Activated B cell treated with CpG ODN at 0.5 μM for 24 hours (primary cell): ENCODE measurements at regions not wholly inside any gene's neighbourhood (a gene's known extent, or its start where the extent isn't known, plus 50 kb on each side); places are given as distances from the start of the nearest gene placed in this dataset.
"Not testable (repeated sequence)": the region's sequence is repeated elsewhere in the genome, so short reads cannot be mapped to it uniquely, and the experiment has no call there.

Experiments
- ATAC-seq: fragments of 200-7000 bp; cut with Tn5 transposase; one replicate; pipeline ENCODE4 v1.10.0; 2021; ENCODE audit warnings: low read depth, mild to moderate bottlenecking, moderate library complexity
- CTCF ChIA-PET: fragments of 350-600 bp; sonication (Branson Sonifier 250); formaldehyde crosslinking; loops from one replicate; lab custom pipeline; 2021; ENCODE audit warnings: antibody characterized with exemption; lab: Charles Lee
- POLR2A ChIA-PET: fragments of 350-600 bp; sonication (Branson Sonifier 250); formaldehyde crosslinking; loops from one replicate; lab custom pipeline; 2021; ENCODE audit warnings: antibody characterized with exemption; lab: Charles Lee
- DNase-seq: peaks from one replicate; pipeline ENCODE4 v3.0.0; 2022
- H3K27ac Mint-ChIP-seq: one replicate; pipeline ENCODE4 v1.8.0; 2020; ENCODE audit warnings: mixed read lengths
- H3K27me3 Mint-ChIP-seq: one replicate; pipeline ENCODE4 v1.8.0; 2021; ENCODE audit warnings: mixed read lengths
- H3K36me3 Mint-ChIP-seq: one replicate; pipeline ENCODE4 v1.8.0; 2021; ENCODE audit warnings: low read depth, mixed read lengths
- H3K4me1 Mint-ChIP-seq: one replicate; pipeline ENCODE4 v1.8.0; 2021; ENCODE audit warnings: mixed read lengths
- H3K4me3 Mint-ChIP-seq: one replicate; pipeline ENCODE4 v1.8.0; 2020; ENCODE audit warnings: mild to moderate bottlenecking, mixed read lengths
- H3K9me3 Mint-ChIP-seq: one replicate; pipeline ENCODE4 v1.8.0; 2020; ENCODE audit warnings: mixed read lengths
- intact Hi-C: fragments of 100-400 bp; cut with micrococcal nuclease; formaldehyde crosslinking; loops from one replicate; pipeline ENCODE4 v1.15.1; 2024
- TF ChIP-seq, protein P1 (sequence below): fragments of 200-600 bp; IDR thresholded peaks from one replicate; pipeline ENCODE4 v1.8.0; 2022; ENCODE audit warnings: antibody characterized with exemption, mild to moderate bottlenecking

DNA sequence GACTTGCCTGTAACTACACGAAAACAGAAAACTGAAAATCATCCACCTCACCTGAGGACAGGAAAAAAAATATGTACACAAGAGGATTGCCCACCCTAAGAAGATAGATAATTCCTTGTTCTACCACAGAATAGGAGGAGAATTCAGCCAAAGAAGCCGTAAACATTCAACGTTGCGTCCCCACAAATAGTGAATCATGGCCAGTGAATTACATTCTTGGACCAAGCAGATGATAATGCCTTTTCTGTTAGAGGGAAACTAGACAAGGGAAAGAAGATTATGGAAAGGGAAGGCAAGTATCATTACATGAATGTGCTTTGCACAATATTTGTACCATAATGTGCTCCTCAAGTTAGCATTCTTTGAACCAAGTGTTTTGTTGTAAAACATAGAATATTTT, 95.5 kb upstream of the C1QTNF7 start:
- no peak overlapping the region for H3K4me3 Mint-ChIP-seq
- H3K36me3 Mint-ChIP-seq: no peaks in the 10 kb centered on the region
- intact Hi-C loops: no loop called here
- TF ChIP-seq, protein P1, sequence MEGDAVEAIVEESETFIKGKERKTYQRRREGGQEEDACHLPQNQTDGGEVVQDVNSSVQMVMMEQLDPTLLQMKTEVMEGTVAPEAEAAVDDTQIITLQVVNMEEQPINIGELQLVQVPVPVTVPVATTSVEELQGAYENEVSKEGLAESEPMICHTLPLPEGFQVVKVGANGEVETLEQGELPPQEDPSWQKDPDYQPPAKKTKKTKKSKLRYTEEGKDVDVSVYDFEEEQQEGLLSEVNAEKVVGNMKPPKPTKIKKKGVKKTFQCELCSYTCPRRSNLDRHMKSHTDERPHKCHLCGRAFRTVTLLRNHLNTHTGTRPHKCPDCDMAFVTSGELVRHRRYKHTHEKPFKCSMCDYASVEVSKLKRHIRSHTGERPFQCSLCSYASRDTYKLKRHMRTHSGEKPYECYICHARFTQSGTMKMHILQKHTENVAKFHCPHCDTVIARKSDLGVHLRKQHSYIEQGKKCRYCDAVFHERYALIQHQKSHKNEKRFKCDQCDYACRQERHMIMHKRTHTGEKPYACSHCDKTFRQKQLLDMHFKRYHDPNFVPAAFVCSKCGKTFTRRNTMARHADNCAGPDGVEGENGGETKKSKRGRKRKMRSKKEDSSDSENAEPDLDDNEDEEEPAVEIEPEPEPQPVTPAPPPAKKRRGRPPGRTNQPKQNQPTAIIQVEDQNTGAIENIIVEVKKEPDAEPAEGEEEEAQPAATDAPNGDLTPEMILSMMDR: no peak
- ChIA-PET CTCF (no interaction called here), POLR2A (no interaction called here)
- no peak overlapping the region for H3K27ac Mint-ChIP-seq
- no peak for ATAC-seq
- H3K4me1 Mint-ChIP-seq: peaks cover 8% of the 10 kb centered on the region
- DNase-seq: no peak
- H3K27me3 Mint-ChIP-seq: peaks cover 2% of the 10 kb centered on the region
- no peaks in the 10 kb centered on the region for H3K9me3 Mint-ChIP-seq

DNA sequence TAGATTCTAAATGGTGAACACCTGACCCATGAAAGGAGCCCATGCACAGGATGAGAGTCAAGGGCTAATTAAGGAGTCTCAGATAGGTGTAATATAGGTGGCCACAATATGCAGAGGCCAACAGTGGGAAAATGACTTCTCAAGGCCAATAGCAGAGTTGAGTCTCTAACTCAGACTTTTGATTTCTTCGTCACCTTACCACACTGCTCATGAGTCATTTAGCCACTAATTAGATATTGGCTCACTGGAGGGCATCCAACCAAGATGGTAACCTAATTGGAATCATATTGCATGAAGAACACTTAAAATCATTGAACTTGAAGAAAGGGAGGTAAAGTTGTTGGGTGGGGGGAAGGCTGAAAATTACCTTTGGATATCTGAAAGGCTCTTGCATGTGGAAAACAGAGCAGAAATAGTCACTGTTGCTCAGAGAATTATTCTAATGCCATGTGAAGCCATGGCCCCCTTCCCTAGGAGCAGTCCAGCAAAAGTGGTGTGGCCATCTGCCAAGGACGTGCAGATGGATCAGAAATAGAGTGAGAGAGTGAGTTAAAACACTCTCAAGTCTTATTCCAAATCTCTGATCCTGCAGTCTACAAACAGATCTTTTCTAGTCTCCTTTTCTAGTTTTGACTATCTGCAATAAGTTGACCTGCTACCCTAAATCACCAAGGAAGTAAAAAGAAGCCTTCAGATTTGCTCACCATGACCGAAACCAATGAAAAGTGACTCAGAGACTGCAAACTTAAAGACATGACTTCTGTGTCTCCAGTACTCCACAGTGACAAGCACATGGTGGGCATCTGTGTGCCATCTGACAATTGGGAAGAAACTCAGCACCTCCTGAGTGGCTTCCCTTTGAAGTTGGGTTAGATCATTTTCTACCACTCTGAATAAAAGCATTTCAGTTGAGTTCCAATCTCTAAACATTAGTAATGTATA, 93.9 kb upstream of the C1QTNF7 start:
- H3K27ac Mint-ChIP-seq: no peak overlapping the region

DNA sequence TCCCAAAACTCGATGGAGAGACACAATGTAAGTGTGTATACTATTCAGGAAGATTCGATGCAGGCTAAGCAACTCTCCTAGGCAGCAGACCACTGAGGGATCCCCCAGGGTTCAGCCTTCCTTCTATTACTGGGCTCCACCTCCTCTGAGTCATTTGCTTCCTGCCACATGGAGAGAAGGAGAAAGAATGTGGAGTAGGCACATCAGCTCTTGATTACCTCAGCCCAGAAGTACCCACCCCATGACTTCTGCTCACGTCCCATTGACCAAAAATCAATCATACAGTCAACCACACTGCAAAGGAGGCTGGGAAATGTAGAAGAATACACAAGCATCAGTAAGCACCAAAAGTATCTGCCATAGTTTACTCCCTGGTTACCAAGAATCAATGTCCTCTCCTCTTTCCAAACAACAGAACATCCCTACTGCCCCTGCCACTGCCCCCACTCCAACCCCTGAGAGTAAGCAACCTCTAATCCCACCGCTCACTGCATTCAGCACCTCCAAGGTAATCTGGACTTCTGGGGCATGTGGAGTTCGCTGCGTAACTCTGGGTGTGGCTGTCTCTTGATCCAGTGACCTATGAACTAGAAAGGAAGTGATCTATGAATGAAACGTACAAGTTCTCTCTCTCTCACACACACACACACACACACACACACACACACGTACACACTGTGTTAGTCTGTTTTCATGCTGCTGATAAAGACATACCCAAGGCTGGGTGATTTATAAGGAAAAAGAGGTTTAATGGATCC, 91.2 kb upstream of the C1QTNF7 start:
- Mint-ChIP-seq H3K27me3 (peaks cover 3% of the 10 kb centered on the region), H3K27ac (no peak overlapping the region), H3K4me1 (peaks cover 13% of the 10 kb centered on the region), H3K9me3 (no peaks in the 10 kb centered on the region), H3K36me3 (no peaks in the 10 kb centered on the region), H3K4me3 (no peak overlapping the region)
- CTCF ChIA-PET: no interaction called here
- intact Hi-C loops: no loop called here
- POLR2A ChIA-PET: no interaction called here
- TF ChIP-seq, protein P1: no peak
- DNase-seq: no peak
- no peak for ATAC-seq

More for the DNA sequence above, 93.9 kb upstream of the C1QTNF7 start:
- ATAC-seq (no peak), DNase-seq (no peak)
- CTCF ChIA-PET: no interaction called here
- no peak overlapping the region for H3K4me3 Mint-ChIP-seq
- no peaks in the 10 kb centered on the region for H3K9me3 Mint-ChIP-seq
- H3K36me3 Mint-ChIP-seq: no peaks in the 10 kb centered on the region
- peaks cover 13% of the 10 kb centered on the region for H3K4me1 Mint-ChIP-seq
- POLR2A ChIA-PET: no interaction called here
- peaks cover 2% of the 10 kb centered on the region for H3K27me3 Mint-ChIP-seq
- intact Hi-C loops: no loop called here
- TF ChIP-seq, protein P1: no peak

DNA sequence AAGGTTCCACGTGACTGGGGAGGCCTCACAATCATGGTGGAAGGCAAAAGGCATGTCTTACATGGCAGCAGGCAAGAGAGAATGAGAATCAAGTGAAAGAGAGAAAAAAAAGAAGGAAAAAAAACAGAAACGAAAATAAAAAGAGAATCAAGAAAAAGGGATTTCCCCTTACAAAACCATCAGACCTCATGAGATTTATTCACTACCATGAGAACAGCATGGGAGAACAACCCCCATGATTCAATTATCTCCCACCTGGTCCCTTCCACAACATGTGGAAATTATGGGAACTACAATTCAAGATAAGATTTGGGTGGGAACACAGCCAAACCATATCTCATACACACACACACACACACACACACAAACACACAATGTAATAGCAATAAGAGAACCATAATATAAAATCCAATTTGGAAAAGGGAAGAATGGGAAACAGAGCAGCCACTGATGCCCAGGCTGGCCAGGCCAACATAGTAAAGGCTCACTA, 90.6 kb upstream of the C1QTNF7 start:
- H3K4me1 Mint-ChIP-seq: peaks cover 13% of the 10 kb centered on the region
- H3K27ac Mint-ChIP-seq, H3K4me3 Mint-ChIP-seq, H3K27me3 Mint-ChIP-seq, H3K9me3 Mint-ChIP-seq, DNase-seq, POLR2A ChIA-PET, intact Hi-C loops, ATAC-seq, H3K36me3 Mint-ChIP-seq, CTCF ChIA-PET: not testable (repeated sequence)

DNA sequence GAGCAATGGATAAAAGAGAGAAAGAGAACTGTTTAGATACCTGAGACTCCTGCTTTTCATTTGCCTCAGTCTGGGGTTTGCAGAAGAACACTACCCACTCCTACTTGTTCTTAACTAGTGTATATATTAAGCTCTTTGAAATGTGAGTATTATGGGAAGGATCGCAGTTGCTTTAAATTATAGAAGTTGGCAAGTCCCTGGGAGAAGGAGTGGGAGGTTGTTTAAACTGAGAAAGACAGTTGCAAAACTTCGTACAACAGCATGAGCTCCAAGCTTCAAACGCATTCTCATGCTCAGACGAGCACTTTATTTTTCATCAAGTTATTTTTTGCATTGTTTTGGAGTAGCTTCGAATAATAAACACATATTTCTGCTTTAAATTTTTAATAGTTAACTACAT, 88.1 kb upstream of the C1QTNF7 start:
- no peak for DNase-seq
- Mint-ChIP-seq H3K27me3 (peaks cover 3% of the 10 kb centered on the region), H3K4me3 (no peak overlapping the region), H3K4me1 (peaks cover 13% of the 10 kb centered on the region), H3K36me3 (no peaks in the 10 kb centered on the region), H3K9me3 (no peaks in the 10 kb centered on the region), H3K27ac (no peak overlapping the region)
- intact Hi-C loops: no loop called here
- no peak for ATAC-seq
- POLR2A ChIA-PET: no interaction called here
- TF ChIP-seq, protein P1: no peak
- CTCF ChIA-PET: no interaction called here
